IMR-90 (cell line): ENCODE measurements at regions not wholly inside any gene's neighbourhood (a gene's known extent, or its start where the extent isn't known, plus 50 kb on each side); places are given as distances from the start of the nearest gene placed in this dataset.

ENCODE experiments used
- ATAC-seq: fragments of 200-7000 bp; cut with Tn5 transposase; 2 replicates; pipeline ENCODE4 v1.9.1; 2020; ENCODE audit warnings: low read depth, mild to moderate bottlenecking, moderate library complexity
- BruUV-seq: library from RNA; stranded (reverse); fragments of 400-500 nt; replicated peaks from 2 replicates; lab custom pipeline; 2021; lab: Mats Ljungman, UMichigan
- CTCF ChIA-PET: fragments of 300-600 bp; formaldehyde crosslinking; extraction: SDS; loops from one replicate; lab custom pipeline; 2021; ENCODE audit warnings: antibody characterized with exemption; lab: Yijun Ruan, JAX
- POLR2A ChIA-PET: fragments of 300-600 bp; sonication (Branson Sonifier 250); formaldehyde crosslinking; loops from one replicate; lab custom pipeline; 2022; ENCODE audit warnings: antibody characterized with exemption; ENCODE audit not compliant: unreplicated experiment; lab: Charles Lee
- DNase-seq: peaks from one replicate; pipeline ENCODE4 v3.0.0; 2013
- H2AFZ ChIP-seq: replicated peaks from 2 replicates; pipeline ENCODE3; 2013; ENCODE audit warnings: low read length, mild to moderate bottlenecking; ENCODE audit not compliant: poor library complexity
- H2AK5ac ChIP-seq: 2 replicates; pipeline ENCODE4 v1.6.1; 2013; ENCODE audit warnings: low read depth, low read length, inconsistent platforms
- H2AK9ac ChIP-seq: replicated peaks from 2 replicates; pipeline ENCODE3; 2013; ENCODE audit warnings: mild to moderate bottlenecking, low read depth, low read length, moderate library complexity; ENCODE audit not compliant: poor library complexity
- H2BK120ac ChIP-seq: 2 replicates; pipeline ENCODE4 v1.6.1; 2013; ENCODE audit warnings: low read depth, low read length, inconsistent platforms
- H2BK15ac ChIP-seq: 3 replicates; pipeline ENCODE4 v1.6.1; 2013; ENCODE audit warnings: low read depth, low read length, inconsistent platforms
- H2BK20ac ChIP-seq: 2 replicates; pipeline ENCODE4 v1.6.1; 2013; ENCODE audit warnings: low read depth, mild to moderate bottlenecking, inconsistent platforms, low read length, moderate library complexity
- H2BK5ac ChIP-seq: 2 replicates; pipeline ENCODE4 v1.6.1; 2013; ENCODE audit warnings: mild to moderate bottlenecking, low read depth, low read length, inconsistent platforms; ENCODE audit not compliant: poor library complexity, severe bottlenecking
- H3K14ac ChIP-seq: replicated peaks from 2 replicates; pipeline ENCODE4 v1.6.1; 2013; ENCODE audit warnings: low read depth, low read length, inconsistent platforms
- H3K18ac ChIP-seq: 2 replicates; pipeline ENCODE4 v1.6.1; 2013; ENCODE audit warnings: low read depth, low read length, control low read depth
- H3K23ac ChIP-seq: 2 replicates; pipeline ENCODE4 v1.6.1; 2013; ENCODE audit warnings: low read depth, low read length, inconsistent platforms
- H3K27ac ChIP-seq: 2 replicates; pipeline ENCODE4 v1.5.1; 2013; ENCODE audit warnings: mild to moderate bottlenecking, control low read depth, low read length; ENCODE audit not compliant: insufficient read depth
- H3K27me3 ChIP-seq: 2 replicates; pipeline ENCODE4 v1.6.1; 2013; ENCODE audit warnings: low read length; ENCODE audit not compliant: control insufficient read depth, insufficient read depth
- H3K36me3 ChIP-seq: 2 replicates; pipeline ENCODE4 v1.6.1; 2013; ENCODE audit warnings: low read length, mixed read lengths; ENCODE audit not compliant: control insufficient read depth, insufficient read depth
- H3K4ac ChIP-seq: 2 replicates; pipeline ENCODE4 v1.6.1; 2013; ENCODE audit warnings: low read depth, low read length, inconsistent platforms
- H3K4me1 ChIP-seq: 2 replicates; pipeline ENCODE4 v1.6.1; 2013; ENCODE audit warnings: low read length, mixed read lengths; ENCODE audit not compliant: control insufficient read depth, insufficient read depth
- H3K4me2 ChIP-seq: 2 replicates; pipeline ENCODE4 v1.6.1; 2013; ENCODE audit warnings: low read depth, mild to moderate bottlenecking, control low read depth, low read length, moderate library complexity
- H3K4me3 ChIP-seq: 2 replicates; pipeline ENCODE4 v1.5.1; 2013; ENCODE audit warnings: low read depth, mild to moderate bottlenecking, control low read depth, low read length, moderate library complexity; ENCODE audit not compliant: insufficient read depth
- H3K56ac ChIP-seq: 2 replicates; pipeline ENCODE4 v1.6.1; 2013; ENCODE audit warnings: low read length, inconsistent platforms; ENCODE audit not compliant: insufficient read depth; ENCODE audit errors: extremely low read depth
- H3K79me1 ChIP-seq, 2 experiments: 2 replicates each; pipeline ENCODE4 v1.6.1; 2013; ENCODE audit warnings: low read length in 2 of 2, inconsistent platforms in 1 of 2, low read depth in 1 of 2
- H3K9ac ChIP-seq: 2 replicates; pipeline ENCODE4 v1.6.1; 2013; ENCODE audit warnings: low read depth, low read length, control low read depth
- H3K9me1 ChIP-seq: 2 replicates; pipeline ENCODE4 v1.6.1; 2013; ENCODE audit warnings: low read length, inconsistent platforms; ENCODE audit not compliant: insufficient read depth
- H3K9me3 ChIP-seq: 2 replicates; pipeline ENCODE4 v1.6.1; 2013; ENCODE audit warnings: low read length; ENCODE audit not compliant: control insufficient read depth, insufficient read depth
- H4K20me1 ChIP-seq: 2 replicates; pipeline ENCODE4 v1.6.1; 2013; ENCODE audit warnings: low read length, inconsistent platforms; ENCODE audit not compliant: insufficient read depth
- H4K5ac ChIP-seq: 2 replicates; pipeline ENCODE4 v1.6.1; 2013; ENCODE audit warnings: mild to moderate bottlenecking, low read depth, low read length, control low read depth
- H4K8ac ChIP-seq, 2 experiments: 2 replicates each; pipeline ENCODE4 v1.6.1; 2013; ENCODE audit warnings: low read depth in 2 of 2, low read length in 2 of 2, control low read depth in 1 of 2, inconsistent platforms in 1 of 2
- H4K91ac ChIP-seq: 2 replicates; pipeline ENCODE4 v1.6.1; 2013; ENCODE audit warnings: low read depth, low read length, inconsistent platforms; ENCODE audit not compliant: insufficient read depth
- BHLHE40 ChIP-seq: fragments of 150-350 bp; IDR thresholded peaks from 2 replicates; pipeline ENCODE4 v1.6.1; 2016; ENCODE audit warnings: mild to moderate bottlenecking, low read depth, low read length
- CEBPB ChIP-seq: IDR thresholded peaks from 2 replicates; pipeline ENCODE4 v1.6.1; 2012; ENCODE audit warnings: low read depth, low read length, improper control_type of control experiment
- CHD1 ChIP-seq: IDR thresholded peaks from 2 replicates; pipeline ENCODE4 v1.6.1; 2012; ENCODE audit warnings: low read depth, low read length, improper control_type of control experiment
- FOS ChIP-seq: fragments of 150-350 bp; IDR thresholded peaks from 2 replicates; pipeline ENCODE4 v1.6.1; 2016; ENCODE audit warnings: low read depth, low read length
- MAFK ChIP-seq: IDR thresholded peaks from 2 replicates; pipeline ENCODE4 v1.6.1; 2012; ENCODE audit warnings: low read depth, low read length, improper control_type of control experiment
- MAZ ChIP-seq: IDR thresholded peaks from 2 replicates; pipeline ENCODE4 v1.6.1; 2012; ENCODE audit warnings: low read depth, mild to moderate bottlenecking, low read length, improper control_type of control experiment, moderate library complexity, borderline replicate concordance
- MXI1 ChIP-seq: IDR thresholded peaks from 2 replicates; pipeline ENCODE4 v1.6.1; 2012; ENCODE audit warnings: low read depth, mild to moderate bottlenecking, low read length, moderate library complexity, borderline replicate concordance
- NFE2L2 ChIP-seq: fragments of 150-350 bp; IDR thresholded peaks from 2 replicates; pipeline ENCODE4 v1.6.1; 2016; ENCODE audit warnings: low read depth, mild to moderate bottlenecking, low read length
- POLR2A ChIP-seq: IDR thresholded peaks from 2 replicates; pipeline ENCODE4 v1.6.1; 2012; ENCODE audit warnings: mild to moderate bottlenecking, low read depth, low read length
- RAD21 ChIP-seq: IDR thresholded peaks from 2 replicates; pipeline ENCODE4 v1.6.1; 2012; ENCODE audit warnings: low read length, improper control_type of control experiment
- RCOR1 ChIP-seq: IDR thresholded peaks from 2 replicates; pipeline ENCODE4 v1.6.1; 2012; ENCODE audit warnings: mild to moderate bottlenecking, low read length, improper control_type of control experiment; ENCODE audit not compliant: insufficient replicate concordance
- RFX5 ChIP-seq: IDR thresholded peaks from 2 replicates; pipeline ENCODE4 v1.8.0; 2012; ENCODE audit warnings: low read depth, mild to moderate bottlenecking, low read length, moderate library complexity
- SMC3 ChIP-seq: fragments of 150-350 bp; IDR thresholded peaks from 2 replicates; pipeline ENCODE4 v1.6.1; 2016; ENCODE audit warnings: low read depth, mild to moderate bottlenecking, antibody characterized with exemption, low read length, moderate library complexity
- WGBS, 2 experiments: methylation state at CpG; one replicate each; pipeline versions ENCODE4 v1.1.5 to v1.1.7; 2013; ENCODE audit warnings: missing lambda C conversion rate in 2 of 2; ENCODE audit not compliant: insufficient read length in 1 of 2; ENCODE audit errors: extremely low coverage in 2 of 2; 5-methylcytosine and 5-hydroxymethylcytosine counted together
- dilution Hi-C: fragments of 300-500 bp; cut with HindIII; formaldehyde crosslinking; loops from one replicate; pipeline ENCODE4 v1.14.3; 2018; ENCODE audit warnings: low sequenced_read_pairs; ENCODE audit not compliant: unreplicated experiment
- in situ Hi-C: fragments of 300-500 bp; cut with MboI; formaldehyde crosslinking; loops from 3 replicates; pipeline ENCODE4 v1.14.3; 2019; ENCODE audit warnings: low sequenced_read_pairs, inconsistent platforms, mixed read lengths
- intact Hi-C: fragments of 100-400 bp; cut with micrococcal nuclease; formaldehyde crosslinking; loops from 2 replicates; pipeline ENCODE4 v1.10.0; 2022
- TF ChIP-seq, protein P1 (sequence below): fragments of 150-350 bp; IDR thresholded peaks from 2 replicates; pipeline ENCODE4 v1.6.1; 2017; ENCODE audit warnings: mild to moderate bottlenecking, antibody characterized with exemption, low read length, low read depth
- TF ChIP-seq, protein P2 (sequence below): fragments of 150-350 bp; IDR thresholded peaks from 2 replicates; pipeline ENCODE4 v1.6.1; 2016; ENCODE audit warnings: low read depth, mild to moderate bottlenecking, low read length, moderate library complexity, borderline replicate concordance
- TF ChIP-seq, protein P3 (sequence below): conservative IDR thresholded peaks from 2 replicates; pipeline ENCODE4 v1.5.1; 2012; ENCODE audit warnings: mild to moderate bottlenecking, low read depth, low read length, improper control_type of control experiment

GRCh38 chr17:73980517-73980916, 223.0 kb upstream of the RPL38 start:
- Histone ChIP-seq H3K27ac (no peak overlapping the region), H4K91ac (no peak overlapping the region), H4K8ac (no peak overlapping the region), H2BK120ac (no peak overlapping the region), H4K5ac (no peak overlapping the region), H3K23ac (no peak overlapping the region), H3K79me1 (no peaks in the 10 kb centered on the region), H3K9me1 (no peaks in the 10 kb centered on the region), H3K18ac (no peak overlapping the region), H3K4me1 (no peaks in the 10 kb centered on the region), H2AFZ (no peak overlapping the region), H3K4me3 (no peak overlapping the region), H2AK5ac (no peak overlapping the region), H3K4me2 (no peak overlapping the region), H2BK5ac (no peak overlapping the region), H3K36me3 (no peaks in the 10 kb centered on the region), H3K9ac (no peak overlapping the region), H3K4ac (no peak overlapping the region), H2AK9ac (no peak overlapping the region), H4K20me1 (no peaks in the 10 kb centered on the region), H3K14ac (no peak overlapping the region), H3K56ac (no peak overlapping the region), H2BK15ac (no peak overlapping the region), H3K27me3 (no peaks in the 10 kb centered on the region), H2BK20ac (no peak overlapping the region), H3K9me3 (peaks cover 32% of the 10 kb centered on the region)
- CTCF ChIA-PET = no interaction called here
- no peak for TF ChIP-seq MAFK
- TF ChIP-seq, protein P1, sequence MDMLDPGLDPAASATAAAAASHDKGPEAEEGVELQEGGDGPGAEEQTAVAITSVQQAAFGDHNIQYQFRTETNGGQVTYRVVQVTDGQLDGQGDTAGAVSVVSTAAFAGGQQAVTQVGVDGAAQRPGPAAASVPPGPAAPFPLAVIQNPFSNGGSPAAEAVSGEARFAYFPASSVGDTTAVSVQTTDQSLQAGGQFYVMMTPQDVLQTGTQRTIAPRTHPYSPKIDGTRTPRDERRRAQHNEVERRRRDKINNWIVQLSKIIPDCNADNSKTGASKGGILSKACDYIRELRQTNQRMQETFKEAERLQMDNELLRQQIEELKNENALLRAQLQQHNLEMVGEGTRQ = no peak
- TF ChIP-seq BHLHE40 = no peak
- TF ChIP-seq NFE2L2 = no peak
- TF ChIP-seq, protein P2, sequence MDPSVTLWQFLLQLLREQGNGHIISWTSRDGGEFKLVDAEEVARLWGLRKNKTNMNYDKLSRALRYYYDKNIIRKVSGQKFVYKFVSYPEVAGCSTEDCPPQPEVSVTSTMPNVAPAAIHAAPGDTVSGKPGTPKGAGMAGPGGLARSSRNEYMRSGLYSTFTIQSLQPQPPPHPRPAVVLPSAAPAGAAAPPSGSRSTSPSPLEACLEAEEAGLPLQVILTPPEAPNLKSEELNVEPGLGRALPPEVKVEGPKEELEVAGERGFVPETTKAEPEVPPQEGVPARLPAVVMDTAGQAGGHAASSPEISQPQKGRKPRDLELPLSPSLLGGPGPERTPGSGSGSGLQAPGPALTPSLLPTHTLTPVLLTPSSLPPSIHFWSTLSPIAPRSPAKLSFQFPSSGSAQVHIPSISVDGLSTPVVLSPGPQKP = no peak
- TF ChIP-seq CHD1 = no peak
- no peak for TF ChIP-seq CEBPB
- no peak for TF ChIP-seq POLR2A
- TF ChIP-seq FOS = no peak
- TF ChIP-seq, protein P3, sequence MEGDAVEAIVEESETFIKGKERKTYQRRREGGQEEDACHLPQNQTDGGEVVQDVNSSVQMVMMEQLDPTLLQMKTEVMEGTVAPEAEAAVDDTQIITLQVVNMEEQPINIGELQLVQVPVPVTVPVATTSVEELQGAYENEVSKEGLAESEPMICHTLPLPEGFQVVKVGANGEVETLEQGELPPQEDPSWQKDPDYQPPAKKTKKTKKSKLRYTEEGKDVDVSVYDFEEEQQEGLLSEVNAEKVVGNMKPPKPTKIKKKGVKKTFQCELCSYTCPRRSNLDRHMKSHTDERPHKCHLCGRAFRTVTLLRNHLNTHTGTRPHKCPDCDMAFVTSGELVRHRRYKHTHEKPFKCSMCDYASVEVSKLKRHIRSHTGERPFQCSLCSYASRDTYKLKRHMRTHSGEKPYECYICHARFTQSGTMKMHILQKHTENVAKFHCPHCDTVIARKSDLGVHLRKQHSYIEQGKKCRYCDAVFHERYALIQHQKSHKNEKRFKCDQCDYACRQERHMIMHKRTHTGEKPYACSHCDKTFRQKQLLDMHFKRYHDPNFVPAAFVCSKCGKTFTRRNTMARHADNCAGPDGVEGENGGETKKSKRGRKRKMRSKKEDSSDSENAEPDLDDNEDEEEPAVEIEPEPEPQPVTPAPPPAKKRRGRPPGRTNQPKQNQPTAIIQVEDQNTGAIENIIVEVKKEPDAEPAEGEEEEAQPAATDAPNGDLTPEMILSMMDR = no peak
- TF ChIP-seq RAD21 = no peak
- TF ChIP-seq SMC3 = no peak
- no peak for TF ChIP-seq RCOR1
- TF ChIP-seq RFX5 = no peak
- TF ChIP-seq MAZ = no peak
- TF ChIP-seq MXI1 = no peak
- WGBS, 2 experiments = 35% methylated on average over 2 of the region's 3 CpGs; no CpG with 5 or more reads in 1 of the 2 experiments
- POLR2A ChIA-PET = no interaction called here
- ATAC-seq = no peak
- BruUV-seq = no TSS peak
- dilution Hi-C loops = no loop called here
- intact Hi-C loops = no loop called here
- no peak for DNase-seq
- in situ Hi-C loops = loop anchor here (10.0 to 25.0 kb wide), 2 partner anchors 64 to 368 kb away; no protein-coding TSS in a partner anchor
